Panc1 (cell line): ENCODE measurements at regions not wholly inside any gene's neighbourhood (a gene's known extent, or its start where the extent isn't known, plus 50 kb on each side); places are given as distances from the start of the nearest gene placed in this dataset.

Source experiments
- POLR2AphosphoS5 ChIP-seq: IDR thresholded peaks from 2 replicates; pipeline ENCODE4 v1.6.1; 2012; ENCODE audit warnings: mild to moderate bottlenecking, low read depth, low read length, moderate library complexity
- TF ChIP-seq, protein P1 (sequence below): fragments of 450-650 bp; IDR thresholded peaks from 2 replicates; pipeline ENCODE4 v1.5.1; 2017; ENCODE audit warnings: mild to moderate bottlenecking

DNA sequence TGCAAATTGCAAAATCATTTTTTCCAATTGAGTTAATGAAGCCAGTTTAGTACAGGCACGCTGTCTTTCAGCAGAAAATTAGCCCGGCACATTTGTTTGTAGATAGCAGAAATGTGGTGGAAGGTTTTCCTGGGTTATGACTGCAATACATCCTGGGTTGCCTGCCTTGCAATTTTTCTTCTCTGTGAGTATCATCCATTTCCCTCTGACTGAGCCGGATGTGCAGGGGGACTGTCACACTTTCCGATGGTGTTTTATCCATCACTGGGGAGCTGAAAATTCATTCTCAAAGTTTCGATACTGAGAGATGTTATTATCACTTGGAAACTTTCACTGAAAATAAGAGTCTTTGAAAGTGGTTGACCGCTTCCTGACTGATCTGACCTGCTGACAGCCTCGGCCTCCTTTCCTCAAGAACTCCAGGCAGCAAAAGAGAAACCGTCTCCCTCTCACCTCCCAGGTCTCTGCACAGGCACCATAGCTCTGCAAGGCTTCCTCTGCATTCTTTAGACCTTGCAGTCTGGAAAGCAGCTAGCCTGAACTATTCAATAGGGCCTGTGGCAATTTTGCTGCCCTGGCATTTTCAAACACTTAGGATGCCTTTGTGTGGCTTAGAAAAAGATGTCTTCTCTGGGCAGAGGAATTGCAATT is 320.8 kb upstream of the NRP1 start:
- TF ChIP-seq, protein P1, sequence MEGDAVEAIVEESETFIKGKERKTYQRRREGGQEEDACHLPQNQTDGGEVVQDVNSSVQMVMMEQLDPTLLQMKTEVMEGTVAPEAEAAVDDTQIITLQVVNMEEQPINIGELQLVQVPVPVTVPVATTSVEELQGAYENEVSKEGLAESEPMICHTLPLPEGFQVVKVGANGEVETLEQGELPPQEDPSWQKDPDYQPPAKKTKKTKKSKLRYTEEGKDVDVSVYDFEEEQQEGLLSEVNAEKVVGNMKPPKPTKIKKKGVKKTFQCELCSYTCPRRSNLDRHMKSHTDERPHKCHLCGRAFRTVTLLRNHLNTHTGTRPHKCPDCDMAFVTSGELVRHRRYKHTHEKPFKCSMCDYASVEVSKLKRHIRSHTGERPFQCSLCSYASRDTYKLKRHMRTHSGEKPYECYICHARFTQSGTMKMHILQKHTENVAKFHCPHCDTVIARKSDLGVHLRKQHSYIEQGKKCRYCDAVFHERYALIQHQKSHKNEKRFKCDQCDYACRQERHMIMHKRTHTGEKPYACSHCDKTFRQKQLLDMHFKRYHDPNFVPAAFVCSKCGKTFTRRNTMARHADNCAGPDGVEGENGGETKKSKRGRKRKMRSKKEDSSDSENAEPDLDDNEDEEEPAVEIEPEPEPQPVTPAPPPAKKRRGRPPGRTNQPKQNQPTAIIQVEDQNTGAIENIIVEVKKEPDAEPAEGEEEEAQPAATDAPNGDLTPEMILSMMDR = no peak
- no peak for TF ChIP-seq POLR2AphosphoS5
